CD14-positive monocyte (primary cell): ENCODE measurements at regions not wholly inside any gene's neighbourhood (a gene's known extent, or its start where the extent isn't known, plus 50 kb on each side); places are given as distances from the start of the nearest gene placed in this dataset.

Experiments
- DNase-seq, 3 donors: peaks; one replicate each; pipeline ENCODE4 v3.0.0-alpha.2; 2011 to 2022
- H2AFZ ChIP-seq: 2 replicates; pipeline ENCODE4 v1.6.0; 2012; ENCODE audit warnings: mild to moderate bottlenecking, low read depth, low read length, inconsistent platforms; ENCODE audit not compliant: insufficient read depth, poor library complexity, severe bottlenecking
- H3K27ac ChIP-seq, 2 donors: 1 replicate in 1 of 2; 2 replicates in 1 of 2; pipeline ENCODE4 v1.5.1; 2012 to 2013; ENCODE audit warnings: low read length in 2 of 2, control low read depth in 1 of 2, inconsistent platforms in 1 of 2, low read depth in 1 of 2, mild to moderate bottlenecking in 1 of 2
- H3K27me3 ChIP-seq, 2 donors: one replicate each; pipeline versions ENCODE4 v1.6.0 to v1.6.1; 2011 to 2013; ENCODE audit warnings: low read length in 2 of 2; ENCODE audit not compliant: control insufficient read depth in 2 of 2, insufficient read depth in 2 of 2
- H3K36me3 ChIP-seq, 2 donors: replicated peaks in 1 of 2; 1 replicate in 1 of 2; 2 replicates in 1 of 2; pipeline versions ENCODE4 v1.5.1 to v1.6.1; 2012 to 2013; ENCODE audit warnings: low read length in 2 of 2, control low read depth in 1 of 2, inconsistent platforms in 1 of 2, mild to moderate bottlenecking in 1 of 2; ENCODE audit not compliant: insufficient read depth in 2 of 2, control insufficient read depth in 1 of 2
- H3K4me1 ChIP-seq, 2 donors: 1 replicate in 1 of 2; 2 replicates in 1 of 2; pipeline versions ENCODE4 v1.5.1 to v1.6.1; 2012 to 2013; ENCODE audit warnings: low read length in 2 of 2, control low read depth in 1 of 2, inconsistent platforms in 1 of 2, mild to moderate bottlenecking in 1 of 2, moderate library complexity in 1 of 2; ENCODE audit not compliant: insufficient read depth in 2 of 2, control insufficient read depth in 1 of 2
- H3K4me2 ChIP-seq: replicated peaks from 2 replicates; pipeline ENCODE3; 2012; ENCODE audit warnings: low read length, moderate library complexity, mild to moderate bottlenecking; ENCODE audit not compliant: poor library complexity, severe bottlenecking; ENCODE audit errors: extremely low read depth
- H3K4me3 ChIP-seq, 3 experiments: fragments of 200-600 bp in 1 of 3; sonication (generic) in 1 of 3; replicated peaks in 1 of 3; 1 replicate in 2 of 3; 2 replicates in 1 of 3; pipeline ENCODE4 v1.5.1; 2011 to 2013; ENCODE audit warnings: low read length in 3 of 3, mild to moderate bottlenecking in 3 of 3, control low read depth in 2 of 3, low read depth in 2 of 3, inconsistent platforms in 1 of 3, moderate library complexity in 1 of 3
- H3K79me2 ChIP-seq: 2 replicates; pipeline ENCODE4 v1.6.0; 2012; ENCODE audit warnings: mild to moderate bottlenecking, control low read depth, inconsistent platforms, low read length, moderate library complexity; ENCODE audit not compliant: insufficient read depth
- H3K9ac ChIP-seq: 2 replicates; pipeline ENCODE4 v1.6.0; 2017; ENCODE audit warnings: low read length, mild to moderate bottlenecking; ENCODE audit not compliant: insufficient read depth, poor library complexity, severe bottlenecking
- H3K9me3 ChIP-seq, 2 donors: replicated peaks in 1 of 2; 1 replicate in 1 of 2; 2 replicates in 1 of 2; pipeline versions ENCODE4 v1.5.1 to v1.6.1; 2012 to 2013; ENCODE audit warnings: low read length in 2 of 2, control low read depth in 1 of 2; ENCODE audit not compliant: control insufficient read depth in 1 of 2, insufficient read depth in 1 of 2
- H4K20me1 ChIP-seq: 2 replicates; pipeline ENCODE4 v1.6.0; 2012; ENCODE audit warnings: mild to moderate bottlenecking, low read length, control low read depth, moderate library complexity; ENCODE audit not compliant: insufficient read depth
- H3K27ac Mint-ChIP-seq, 7 donors: one replicate each; pipeline ENCODE4 v1.8.0; 2020; ENCODE audit warnings: mild to moderate bottlenecking in 7 of 7, mixed read lengths in 7 of 7, moderate library complexity in 6 of 7, inconsistent platforms in 2 of 7
- H3K27me3 Mint-ChIP-seq, 3 donors: one replicate each; pipeline ENCODE4 v1.8.0; 2021 to 2022; ENCODE audit warnings: low read depth in 3 of 3, mild to moderate bottlenecking in 3 of 3, mixed read lengths in 3 of 3, moderate library complexity in 3 of 3, inconsistent platforms in 1 of 3
- H3K36me3 Mint-ChIP-seq, 2 donors: one replicate each; pipeline ENCODE4 v1.8.0; 2020; ENCODE audit warnings: mixed read lengths in 2 of 2, inconsistent platforms in 1 of 2, mild to moderate bottlenecking in 1 of 2
- H3K4me1 Mint-ChIP-seq: one replicate; pipeline ENCODE4 v1.8.0; 2020; ENCODE audit warnings: mild to moderate bottlenecking, mixed read lengths
- H3K4me3 Mint-ChIP-seq, 2 donors: one replicate each; pipeline ENCODE4 v1.8.0; 2020; ENCODE audit warnings: mild to moderate bottlenecking in 2 of 2, mixed read lengths in 2 of 2, moderate library complexity in 1 of 2
- H3K9me3 Mint-ChIP-seq, 7 donors: one replicate each; pipeline ENCODE4 v1.8.0; 2020 to 2022; ENCODE audit warnings: mixed read lengths in 7 of 7, mild to moderate bottlenecking in 6 of 7, moderate library complexity in 6 of 7, inconsistent platforms in 2 of 7
- WGBS: methylation state at CpG from one replicate; pipeline ENCODE4 v1.1.5; 2013; ENCODE audit warnings: missing lambda C conversion rate; ENCODE audit not compliant: insufficient coverage; 5-methylcytosine and 5-hydroxymethylcytosine counted together
- intact Hi-C, 2 donors: fragments of 100-400 bp; cut with micrococcal nuclease; formaldehyde crosslinking; loops; one replicate each; pipeline versions ENCODE4 v1.15.0 to v1.15.1; 2023
- TF ChIP-seq, protein P1 (sequence below): fragments of 200-600 bp; IDR thresholded peaks from one replicate; pipeline ENCODE4 v1.8.0; 2022; ENCODE audit warnings: antibody characterized with exemption, mild to moderate bottlenecking

DNA sequence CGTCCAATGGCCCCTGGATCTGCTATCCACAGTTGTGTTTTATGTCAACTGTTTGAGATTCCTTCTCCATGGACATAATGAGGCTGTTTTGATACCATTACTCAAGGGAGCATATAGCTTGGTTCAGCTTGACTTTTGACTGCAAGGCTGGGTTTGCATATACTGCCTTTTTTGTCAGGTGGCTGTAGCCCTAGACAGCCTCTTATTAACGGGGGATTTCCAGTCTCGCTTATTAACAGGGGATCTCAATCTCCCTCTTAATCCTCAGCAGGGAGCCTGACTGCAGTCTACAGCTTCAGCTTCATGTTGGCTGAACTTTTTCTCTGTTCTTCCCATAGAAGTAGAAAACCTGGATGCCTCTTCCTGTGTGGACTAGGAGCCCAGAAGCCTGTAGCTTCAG lies 73.7 kb upstream of the TNC start:
- Histone ChIP-seq H3K27me3 (no peaks in the 10 kb centered on the region), H3K4me2 (no peak overlapping the region), H3K36me3 (no peaks in the 10 kb centered on the region), H3K9me3 (peaks cover 0 to 4% of the 10 kb centered on the region in 2 donors), H4K20me1 (no peaks in the 10 kb centered on the region), H3K9ac (no peak overlapping the region), H3K4me1 (peaks cover 3 to 9% of the 10 kb centered on the region in 2 donors), H3K79me2 (no peaks in the 10 kb centered on the region), H3K4me3 (no peak overlapping the region), H2AFZ (no peak overlapping the region), H3K27ac (no peak overlapping the region)
- Mint-ChIP-seq H3K4me1 (peaks cover 7% of the 10 kb centered on the region), H3K36me3 (no peaks in the 10 kb centered on the region), H3K4me3 (no peak overlapping the region), H3K9me3 (peaks cover 0 to 12% (median 8%) of the 10 kb centered on the region in 7 donors), H3K27ac (peak overlapping the region in 1 of 7 donors; percentile 57), H3K27me3 (peaks cover 0 to under 1% (median 0%) of the 10 kb centered on the region in 3 donors)
- DNase-seq = no peak
- TF ChIP-seq, protein P1, sequence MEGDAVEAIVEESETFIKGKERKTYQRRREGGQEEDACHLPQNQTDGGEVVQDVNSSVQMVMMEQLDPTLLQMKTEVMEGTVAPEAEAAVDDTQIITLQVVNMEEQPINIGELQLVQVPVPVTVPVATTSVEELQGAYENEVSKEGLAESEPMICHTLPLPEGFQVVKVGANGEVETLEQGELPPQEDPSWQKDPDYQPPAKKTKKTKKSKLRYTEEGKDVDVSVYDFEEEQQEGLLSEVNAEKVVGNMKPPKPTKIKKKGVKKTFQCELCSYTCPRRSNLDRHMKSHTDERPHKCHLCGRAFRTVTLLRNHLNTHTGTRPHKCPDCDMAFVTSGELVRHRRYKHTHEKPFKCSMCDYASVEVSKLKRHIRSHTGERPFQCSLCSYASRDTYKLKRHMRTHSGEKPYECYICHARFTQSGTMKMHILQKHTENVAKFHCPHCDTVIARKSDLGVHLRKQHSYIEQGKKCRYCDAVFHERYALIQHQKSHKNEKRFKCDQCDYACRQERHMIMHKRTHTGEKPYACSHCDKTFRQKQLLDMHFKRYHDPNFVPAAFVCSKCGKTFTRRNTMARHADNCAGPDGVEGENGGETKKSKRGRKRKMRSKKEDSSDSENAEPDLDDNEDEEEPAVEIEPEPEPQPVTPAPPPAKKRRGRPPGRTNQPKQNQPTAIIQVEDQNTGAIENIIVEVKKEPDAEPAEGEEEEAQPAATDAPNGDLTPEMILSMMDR = no peak
- intact Hi-C loops = no loop called here
- 80% methylated on average over 1 of the region's 3 CpGs for WGBS

DNA sequence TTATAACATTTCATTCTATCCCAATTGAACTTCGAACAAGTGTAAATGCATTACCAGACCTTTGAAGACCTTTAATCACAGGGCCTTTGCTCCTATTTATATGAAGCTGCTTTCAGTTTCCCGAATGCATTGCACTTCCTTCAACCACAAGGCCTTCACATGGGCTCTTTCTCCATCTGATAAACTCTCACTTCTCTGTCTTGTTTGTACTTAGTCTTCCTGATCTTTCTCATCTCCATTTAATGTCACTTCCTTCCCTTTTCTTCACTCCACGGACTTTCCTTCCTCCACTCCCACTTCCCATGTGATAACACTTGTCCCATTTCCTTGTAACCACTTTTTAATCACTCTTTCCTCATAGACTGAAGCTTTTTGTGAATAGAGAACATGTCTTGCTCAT lies 74.3 kb upstream of the TNC start:
- Mint-ChIP-seq H3K27ac (peak overlapping the region in 1 of 7 donors; percentile 13), H3K4me3 (no peak overlapping the region), H3K27me3 (peaks cover 0 to 6% (median 3%) of the 10 kb centered on the region in 3 donors), H3K9me3 (peaks cover 0 to 11% (median 8%) of the 10 kb centered on the region in 7 donors), H3K36me3 (no peaks in the 10 kb centered on the region), H3K4me1 (peaks cover 7% of the 10 kb centered on the region)
- intact Hi-C loops = no loop called here
- WGBS = 27% methylated on average over 3 of the region's 3 CpGs
- Histone ChIP-seq H3K9ac (no peak overlapping the region), H3K27me3 (no peaks in the 10 kb centered on the region), H3K4me1 (peaks cover 3 to 9% of the 10 kb centered on the region in 2 donors), H2AFZ (no peak overlapping the region), H3K4me2 (no peak overlapping the region), H3K79me2 (no peaks in the 10 kb centered on the region), H3K4me3 (no peak overlapping the region), H4K20me1 (no peaks in the 10 kb centered on the region), H3K9me3 (peaks cover 0 to 4% of the 10 kb centered on the region in 2 donors), H3K36me3 (no peaks in the 10 kb centered on the region), H3K27ac (no peak overlapping the region)
- TF ChIP-seq, protein P1 = no peak
- DNase-seq = no peak
